ENCODE measurements at regions not wholly inside any gene's neighbourhood (a gene's known extent, or its start where the extent isn't known, plus 50 kb on each side); places are given as distances from the start of the nearest gene placed in this dataset.

DNA sequence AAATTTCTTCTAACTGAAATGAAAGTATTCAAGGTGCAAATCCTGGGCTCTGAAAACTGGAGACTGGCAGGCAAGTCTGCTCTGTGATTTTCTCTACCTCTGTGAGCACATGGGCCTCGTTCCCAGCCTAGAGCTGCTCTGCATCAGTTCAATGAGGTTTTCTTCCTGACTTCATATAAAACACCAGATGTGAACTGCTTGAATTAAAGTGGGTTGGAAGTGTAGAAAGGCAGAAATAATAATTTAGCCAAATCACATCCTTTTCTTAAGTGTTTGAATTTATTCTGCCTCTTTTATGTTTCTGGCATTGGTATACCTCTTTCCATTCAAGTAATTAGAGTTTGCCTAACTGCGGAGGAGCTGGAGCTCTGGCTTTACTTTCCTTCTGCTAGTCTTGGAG lies 540.8 kb downstream of the OLFM4 start:
- TF ChIP-seq, protein P1, sequence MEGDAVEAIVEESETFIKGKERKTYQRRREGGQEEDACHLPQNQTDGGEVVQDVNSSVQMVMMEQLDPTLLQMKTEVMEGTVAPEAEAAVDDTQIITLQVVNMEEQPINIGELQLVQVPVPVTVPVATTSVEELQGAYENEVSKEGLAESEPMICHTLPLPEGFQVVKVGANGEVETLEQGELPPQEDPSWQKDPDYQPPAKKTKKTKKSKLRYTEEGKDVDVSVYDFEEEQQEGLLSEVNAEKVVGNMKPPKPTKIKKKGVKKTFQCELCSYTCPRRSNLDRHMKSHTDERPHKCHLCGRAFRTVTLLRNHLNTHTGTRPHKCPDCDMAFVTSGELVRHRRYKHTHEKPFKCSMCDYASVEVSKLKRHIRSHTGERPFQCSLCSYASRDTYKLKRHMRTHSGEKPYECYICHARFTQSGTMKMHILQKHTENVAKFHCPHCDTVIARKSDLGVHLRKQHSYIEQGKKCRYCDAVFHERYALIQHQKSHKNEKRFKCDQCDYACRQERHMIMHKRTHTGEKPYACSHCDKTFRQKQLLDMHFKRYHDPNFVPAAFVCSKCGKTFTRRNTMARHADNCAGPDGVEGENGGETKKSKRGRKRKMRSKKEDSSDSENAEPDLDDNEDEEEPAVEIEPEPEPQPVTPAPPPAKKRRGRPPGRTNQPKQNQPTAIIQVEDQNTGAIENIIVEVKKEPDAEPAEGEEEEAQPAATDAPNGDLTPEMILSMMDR (conservative IDR thresholded peaks at IDR 0.05) = no peak
- TF ChIP-seq ZFX (IDR thresholded peaks at IDR 0.05) = no peak
